ENCODE measurements at regions not wholly inside any gene's neighbourhood (a gene's known extent, or its start where the extent isn't known, plus 50 kb on each side); places are given as distances from the start of the nearest gene placed in this dataset.

DNA sequence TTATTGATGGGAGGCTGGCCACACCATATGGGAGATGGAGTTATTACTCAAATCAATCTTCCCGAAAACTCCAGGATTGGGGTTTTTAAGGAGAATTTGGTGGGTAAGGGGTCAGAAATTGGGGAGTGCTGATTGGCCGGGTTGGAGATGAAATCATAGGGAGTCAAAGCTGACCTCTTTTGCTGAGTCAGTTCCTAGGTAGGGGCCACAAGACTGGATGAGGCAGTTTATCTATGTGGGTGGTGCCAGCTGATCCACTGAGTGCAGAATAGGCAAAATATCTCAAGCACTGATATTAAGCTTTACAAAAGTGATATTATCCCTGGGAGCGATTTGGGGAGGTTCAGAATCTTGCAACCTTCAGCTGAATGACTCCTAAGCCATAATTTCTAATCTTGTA, 75.7 kb upstream of the CLINT1 start:
- Mint-ChIP-seq H3K4me1 (peaks cover 2% of the 10 kb centered on the region), H3K4me3 (no peak overlapping the region), H3K9me3 (peaks cover 18% of the 10 kb centered on the region), H3K36me3 (ENCODE audit: low read depth) (peaks cover 2% of the 10 kb centered on the region), H3K27me3 (ENCODE audit: insufficient read depth) (no peaks in the 10 kb centered on the region), H3K27ac (no peak overlapping the region)
- no peaks in the 10 kb centered on the region for H3K4me1 ChIP-seq (ENCODE audit: control insufficient read depth, insufficient read depth, low read length)
- H3K27ac ChIP-seq (ENCODE audit: low read depth, low read length) = no peak overlapping the region
- WGBS, 2 experiments (ENCODE audit: insufficient coverage in 1 of 2, insufficient read length in 1 of 2) = 96 to 100% methylated on average over 2 to 3 of the region's 3 CpGs
- DNase-seq = no peak
- H3K4me3 ChIP-seq (ENCODE audit: low read length) = no peak overlapping the region
- TF ChIP-seq, protein P1, sequence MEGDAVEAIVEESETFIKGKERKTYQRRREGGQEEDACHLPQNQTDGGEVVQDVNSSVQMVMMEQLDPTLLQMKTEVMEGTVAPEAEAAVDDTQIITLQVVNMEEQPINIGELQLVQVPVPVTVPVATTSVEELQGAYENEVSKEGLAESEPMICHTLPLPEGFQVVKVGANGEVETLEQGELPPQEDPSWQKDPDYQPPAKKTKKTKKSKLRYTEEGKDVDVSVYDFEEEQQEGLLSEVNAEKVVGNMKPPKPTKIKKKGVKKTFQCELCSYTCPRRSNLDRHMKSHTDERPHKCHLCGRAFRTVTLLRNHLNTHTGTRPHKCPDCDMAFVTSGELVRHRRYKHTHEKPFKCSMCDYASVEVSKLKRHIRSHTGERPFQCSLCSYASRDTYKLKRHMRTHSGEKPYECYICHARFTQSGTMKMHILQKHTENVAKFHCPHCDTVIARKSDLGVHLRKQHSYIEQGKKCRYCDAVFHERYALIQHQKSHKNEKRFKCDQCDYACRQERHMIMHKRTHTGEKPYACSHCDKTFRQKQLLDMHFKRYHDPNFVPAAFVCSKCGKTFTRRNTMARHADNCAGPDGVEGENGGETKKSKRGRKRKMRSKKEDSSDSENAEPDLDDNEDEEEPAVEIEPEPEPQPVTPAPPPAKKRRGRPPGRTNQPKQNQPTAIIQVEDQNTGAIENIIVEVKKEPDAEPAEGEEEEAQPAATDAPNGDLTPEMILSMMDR (conservative IDR thresholded peaks at IDR 0.05) = no peak
- H3K27me3 ChIP-seq (ENCODE audit: control insufficient read depth, insufficient read depth, low read length, poor library complexity, severe bottlenecking) = no peaks in the 10 kb centered on the region
- H3K9ac ChIP-seq (ENCODE audit: extremely low read depth, low read length, poor library complexity, severe bottlenecking) = no peak overlapping the region
- no peaks in the 10 kb centered on the region for H3K36me3 ChIP-seq (ENCODE audit: control insufficient read depth, insufficient read depth, low read length)
- H3K9me3 ChIP-seq (ENCODE audit: control insufficient read depth, low read length) = peaks cover 9% of the 10 kb centered on the region

DNA sequence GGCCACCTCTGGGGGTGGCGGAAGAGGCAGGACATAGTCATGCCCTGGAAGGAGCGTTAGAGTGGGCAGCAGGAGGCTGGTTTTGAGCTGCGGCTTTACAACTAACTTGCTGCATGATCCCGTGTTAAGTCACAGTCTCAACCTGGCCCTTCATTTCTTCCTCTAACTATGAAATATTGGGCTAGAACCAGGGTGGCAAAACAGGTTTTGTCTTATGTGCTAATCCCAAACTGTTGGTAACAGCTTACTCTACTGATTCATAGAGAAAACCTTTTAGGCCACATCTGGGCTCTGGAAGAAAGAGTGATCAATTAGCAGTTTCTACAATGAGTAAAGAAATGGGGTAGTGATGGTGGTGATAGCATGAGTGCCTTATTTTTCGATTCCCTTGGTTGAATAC, 74.1 kb upstream of the CLINT1 start:
- no peak overlapping the region for H3K27ac Mint-ChIP-seq
- H3K27me3 Mint-ChIP-seq (ENCODE audit: insufficient read depth) = no peaks in the 10 kb centered on the region
- Histone ChIP-seq H3K36me3 (ENCODE audit: control insufficient read depth, insufficient read depth, low read length) (no peaks in the 10 kb centered on the region), H3K9ac (ENCODE audit: extremely low read depth, low read length, poor library complexity, severe bottlenecking) (no peak overlapping the region), H3K4me3 (ENCODE audit: low read length) (no peak overlapping the region), H3K9me3 (ENCODE audit: control insufficient read depth, low read length) (peaks cover 9% of the 10 kb centered on the region), H3K4me1 (ENCODE audit: control insufficient read depth, insufficient read depth, low read length) (no peaks in the 10 kb centered on the region), H3K27ac (ENCODE audit: low read depth, low read length) (no peak overlapping the region), H3K27me3 (ENCODE audit: control insufficient read depth, insufficient read depth, low read length, poor library complexity, severe bottlenecking) (no peaks in the 10 kb centered on the region)
- no peak for DNase-seq
- H3K36me3 Mint-ChIP-seq (ENCODE audit: low read depth) = peaks cover 2% of the 10 kb centered on the region
- H3K4me3 Mint-ChIP-seq = no peak overlapping the region
- TF ChIP-seq, protein P1 (conservative IDR thresholded peaks at IDR 0.05) = no peak
- 93 to 94% methylated on average over 2 to 5 of the region's 5 CpGs for WGBS, 2 experiments (ENCODE audit: insufficient coverage in 1 of 2, insufficient read length in 1 of 2)
- H3K4me1 Mint-ChIP-seq = peaks cover 2% of the 10 kb centered on the region
- H3K9me3 Mint-ChIP-seq = peaks cover 18% of the 10 kb centered on the region

DNA sequence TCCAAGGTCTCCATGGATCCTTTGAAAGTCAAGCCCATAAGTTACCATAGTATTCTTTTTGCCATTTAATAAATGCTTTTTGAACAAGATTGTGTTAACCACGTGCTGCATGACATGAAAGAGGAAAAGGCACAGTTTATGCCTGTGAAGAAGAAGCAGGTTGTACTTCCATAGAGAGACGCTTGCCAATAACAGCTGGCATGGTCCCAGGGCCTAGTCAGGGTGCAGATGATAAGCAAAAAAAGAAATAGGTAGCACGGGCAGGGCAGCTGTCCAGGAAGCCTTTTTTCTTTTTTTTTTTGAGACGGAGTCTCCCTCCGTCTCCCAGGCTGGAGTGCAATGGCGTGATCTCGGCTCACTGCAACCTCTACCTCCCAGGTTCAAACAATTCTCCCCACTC, 71.8 kb upstream of the CLINT1 start:
- WGBS, 2 experiments (ENCODE audit: insufficient coverage in 1 of 2, insufficient read length in 1 of 2) = 89 to 93% methylated on average over 2 to 7 of the region's 7 CpGs
- Histone ChIP-seq H3K27ac (ENCODE audit: low read depth, low read length) (no peak overlapping the region), H3K4me3 (ENCODE audit: low read length) (no peak overlapping the region), H3K36me3 (ENCODE audit: control insufficient read depth, insufficient read depth, low read length) (no peaks in the 10 kb centered on the region), H3K4me1 (ENCODE audit: control insufficient read depth, insufficient read depth, low read length) (peaks cover 13% of the 10 kb centered on the region), H3K27me3 (ENCODE audit: control insufficient read depth, insufficient read depth, low read length, poor library complexity, severe bottlenecking) (no peaks in the 10 kb centered on the region), H3K9me3 (ENCODE audit: control insufficient read depth, low read length) (peaks cover 9% of the 10 kb centered on the region), H3K9ac (ENCODE audit: extremely low read depth, low read length, poor library complexity, severe bottlenecking) (no peak overlapping the region)
- Mint-ChIP-seq H3K27ac (no peak overlapping the region), H3K4me3 (no peak overlapping the region), H3K9me3 (peaks cover 15% of the 10 kb centered on the region), H3K36me3 (ENCODE audit: low read depth) (peaks cover 2% of the 10 kb centered on the region), H3K4me1 (peaks cover 21% of the 10 kb centered on the region), H3K27me3 (ENCODE audit: insufficient read depth) (no peaks in the 10 kb centered on the region)
- DNase-seq = no peak
- TF ChIP-seq, protein P1 (conservative IDR thresholded peaks at IDR 0.05) = no peak

All from endodermal cell (in vitro differentiated cells).